SK-N-SH treated with all-trans-retinoic acid at 6 μM for 48 hours (cell line): ENCODE measurements at regions not wholly inside any gene's neighbourhood (a gene's known extent, or its start where the extent isn't known, plus 50 kb on each side); places are given as distances from the start of the nearest gene placed in this dataset.
A peak's percentile ranks its signal among the peaks of the same experiment; 100 is the strongest.

Experiments
- ATAC-seq: fragments of 200-7000 bp; cut with Tn5 transposase; 3 replicates; pipeline ENCODE4 v1.9.1; 2020; ENCODE audit warnings: mild to moderate bottlenecking, moderate library complexity
- ARNTL ChIP-seq: fragments of 450-650 bp; formaldehyde crosslinking; IDR thresholded peaks from 2 replicates; pipeline ENCODE4 v1.5.0; 2020; ENCODE audit warnings: low read depth, mild to moderate bottlenecking, moderate library complexity, borderline replicate concordance
- BACH2 ChIP-seq: fragments of 250-450 bp; sonication (Bioruptor Pico); IDR thresholded peaks from 2 replicates; pipeline ENCODE4 v1.9.0; 2021; ENCODE audit warnings: mild to moderate bottlenecking, borderline replicate concordance
- CSDC2 ChIP-seq: fragments of 250-450 bp; sonication (Bioruptor Pico); IDR thresholded peaks from 2 replicates; pipeline ENCODE4 v1.5.0; 2020; ENCODE audit warnings: mild to moderate bottlenecking, moderate library complexity
- ESRRG ChIP-seq: fragments of 250-450 bp; sonication (Bioruptor Pico); IDR thresholded peaks from 2 replicates; pipeline ENCODE4 v1.6.1; 2021; ENCODE audit warnings: mild to moderate bottlenecking
- GLIS3 ChIP-seq: fragments of 250-450 bp; sonication (Bioruptor Pico); IDR thresholded peaks from 2 replicates; pipeline ENCODE4 v1.5.0; 2020; ENCODE audit warnings: mild to moderate bottlenecking, moderate library complexity
- ISL1 ChIP-seq: fragments of 250-450 bp; sonication (Bioruptor Pico); IDR thresholded peaks from 2 replicates; pipeline ENCODE4 v2.1.2; 2022; ENCODE audit warnings: mild to moderate bottlenecking, moderate library complexity
- PPARA ChIP-seq: fragments of 250-450 bp; sonication (Bioruptor Pico); IDR thresholded peaks from 2 replicates; pipeline ENCODE4 v1.5.0; 2020; ENCODE audit warnings: mild to moderate bottlenecking, borderline replicate concordance
- RARB ChIP-seq: fragments of 250-450 bp; sonication (Bioruptor Pico); IDR thresholded peaks from 2 replicates; pipeline ENCODE4 v1.8.0; 2021; ENCODE audit warnings: mild to moderate bottlenecking, moderate library complexity
- SNAI2 ChIP-seq: fragments of 250-450 bp; sonication (Bioruptor Pico); IDR thresholded peaks from 2 replicates; pipeline ENCODE4 v1.5.0; 2020; ENCODE audit warnings: mild to moderate bottlenecking, moderate library complexity
- TCF4 ChIP-seq: fragments of 250-450 bp; sonication (Bioruptor Pico); IDR thresholded peaks from 2 replicates; pipeline ENCODE4 v1.8.0; 2021; ENCODE audit warnings: mild to moderate bottlenecking, moderate library complexity, borderline replicate concordance
- TOX ChIP-seq: fragments of 250-450 bp; sonication (Bioruptor Pico); IDR thresholded peaks from 2 replicates; pipeline ENCODE4 v1.8.0; 2021; ENCODE audit warnings: mild to moderate bottlenecking, moderate library complexity, borderline replicate concordance
- ZC3H10 ChIP-seq: fragments of 250-450 bp; sonication (Bioruptor Pico); IDR thresholded peaks from 2 replicates; pipeline ENCODE4 v1.5.1; 2021; ENCODE audit warnings: mild to moderate bottlenecking, moderate library complexity
- ZFP3 ChIP-seq: fragments of 250-450 bp; sonication (Bioruptor Pico); IDR thresholded peaks from 2 replicates; pipeline ENCODE4 v1.5.0; 2020; ENCODE audit warnings: mild to moderate bottlenecking, moderate library complexity
- ZFP30 ChIP-seq: fragments of 450-650 bp; formaldehyde crosslinking; IDR thresholded peaks from 2 replicates; pipeline ENCODE4 v1.5.0; 2022; ENCODE audit warnings: mild to moderate bottlenecking, moderate library complexity
- ZNF565 ChIP-seq: fragments of 450-650 bp; formaldehyde crosslinking; conservative IDR thresholded peaks from 2 replicates; pipeline ENCODE4 v1.5.0; 2020; ENCODE audit warnings: low read depth, mild to moderate bottlenecking, moderate library complexity
- ZNF70 ChIP-seq: fragments of 450-650 bp; formaldehyde crosslinking; IDR thresholded peaks from 2 replicates; pipeline ENCODE4 v1.5.0; 2020; ENCODE audit warnings: mild to moderate bottlenecking, moderate library complexity
- ZNF8 ChIP-seq: fragments of 450-650 bp; formaldehyde crosslinking; IDR thresholded peaks from 2 replicates; pipeline ENCODE4 v1.5.0; 2020; ENCODE audit warnings: mild to moderate bottlenecking, moderate library complexity
- TF ChIP-seq, protein P1 (sequence below): fragments of 250-450 bp; sonication (Bioruptor Pico); IDR thresholded peaks from 2 replicates; pipeline ENCODE4 v1.8.0; 2021; ENCODE audit warnings: low read depth, mild to moderate bottlenecking, moderate library complexity, borderline replicate concordance
- TF ChIP-seq, protein P2 (sequence below): fragments of 250-450 bp; sonication (Bioruptor Pico); IDR thresholded peaks from 2 replicates; pipeline ENCODE4 v1.8.0; 2020; ENCODE audit warnings: mild to moderate bottlenecking, moderate library complexity, borderline replicate concordance
- TF ChIP-seq, protein P3 (sequence below): fragments of 250-450 bp; sonication (Bioruptor Pico); IDR thresholded peaks from 2 replicates; pipeline ENCODE4 v1.5.1; 2021; ENCODE audit warnings: mild to moderate bottlenecking, moderate library complexity
- TF ChIP-seq, protein P4 (sequence below): fragments of 250-450 bp; sonication (Bioruptor Pico); IDR thresholded peaks from 2 replicates; pipeline ENCODE4 v1.5.1; 2020; ENCODE audit warnings: low read depth, mild to moderate bottlenecking, moderate library complexity
- TF ChIP-seq, protein P5 (sequence below): fragments of 250-450 bp; sonication (Bioruptor Pico); IDR thresholded peaks from 2 replicates; pipeline ENCODE4 v1.5.0; 2020; ENCODE audit warnings: mild to moderate bottlenecking, moderate library complexity

DNA sequence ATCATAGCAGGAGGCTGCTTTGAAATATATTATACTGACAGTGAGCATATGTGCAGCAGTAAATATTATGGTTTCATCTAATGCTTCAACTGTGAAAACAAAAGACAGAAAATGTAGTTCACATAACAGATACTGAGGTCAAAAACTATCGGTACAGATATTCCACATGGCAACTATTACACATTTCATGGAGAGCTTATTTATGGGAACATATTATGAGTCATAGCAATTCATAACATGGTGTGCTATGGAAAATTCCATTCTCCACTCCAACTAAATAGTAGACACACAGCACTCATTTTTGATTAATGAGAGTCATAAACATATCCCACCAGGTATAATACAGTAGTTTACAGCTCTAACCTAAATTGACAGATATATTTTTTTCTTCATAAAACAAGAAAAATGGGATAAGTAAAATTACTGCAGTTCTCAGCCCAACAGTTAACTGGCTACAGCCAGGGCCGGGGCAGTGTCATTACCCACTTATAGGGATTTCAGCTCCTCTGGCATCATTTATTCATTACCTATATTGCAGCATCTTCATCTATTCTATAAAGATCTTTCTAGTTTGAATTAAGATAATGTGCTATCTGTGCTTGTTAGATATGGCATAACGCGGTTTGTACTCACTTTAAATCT, 475.6 kb upstream of the KLF6 start:
- ATAC-seq, result peak; percentile 82
- TF ChIP-seq ISL1 (CRISPR knock-in tag) (peak; percentile 44), PPARA (CRISPR knock-in tag) (no peak), ZNF8 (CRISPR knock-in tag) (no peak), ESRRG (CRISPR knock-in tag) (no peak), ZFP3 (no peak)
- TF ChIP-seq, protein P1, sequence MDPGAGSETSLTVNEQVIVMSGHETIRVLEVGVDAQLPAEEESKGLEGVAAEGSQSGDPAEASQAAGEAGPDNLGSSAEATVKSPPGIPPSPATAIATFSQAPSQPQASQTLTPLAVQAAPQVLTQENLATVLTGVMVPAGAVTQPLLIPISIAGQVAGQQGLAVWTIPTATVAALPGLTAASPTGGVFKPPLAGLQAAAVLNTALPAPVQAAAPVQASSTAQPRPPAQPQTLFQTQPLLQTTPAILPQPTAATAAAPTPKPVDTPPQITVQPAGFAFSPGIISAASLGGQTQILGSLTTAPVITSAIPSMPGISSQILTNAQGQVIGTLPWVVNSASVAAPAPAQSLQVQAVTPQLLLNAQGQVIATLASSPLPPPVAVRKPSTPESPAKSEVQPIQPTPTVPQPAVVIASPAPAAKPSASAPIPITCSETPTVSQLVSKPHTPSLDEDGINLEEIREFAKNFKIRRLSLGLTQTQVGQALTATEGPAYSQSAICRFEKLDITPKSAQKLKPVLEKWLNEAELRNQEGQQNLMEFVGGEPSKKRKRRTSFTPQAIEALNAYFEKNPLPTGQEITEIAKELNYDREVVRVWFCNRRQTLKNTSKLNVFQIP, result no peak

DNA sequence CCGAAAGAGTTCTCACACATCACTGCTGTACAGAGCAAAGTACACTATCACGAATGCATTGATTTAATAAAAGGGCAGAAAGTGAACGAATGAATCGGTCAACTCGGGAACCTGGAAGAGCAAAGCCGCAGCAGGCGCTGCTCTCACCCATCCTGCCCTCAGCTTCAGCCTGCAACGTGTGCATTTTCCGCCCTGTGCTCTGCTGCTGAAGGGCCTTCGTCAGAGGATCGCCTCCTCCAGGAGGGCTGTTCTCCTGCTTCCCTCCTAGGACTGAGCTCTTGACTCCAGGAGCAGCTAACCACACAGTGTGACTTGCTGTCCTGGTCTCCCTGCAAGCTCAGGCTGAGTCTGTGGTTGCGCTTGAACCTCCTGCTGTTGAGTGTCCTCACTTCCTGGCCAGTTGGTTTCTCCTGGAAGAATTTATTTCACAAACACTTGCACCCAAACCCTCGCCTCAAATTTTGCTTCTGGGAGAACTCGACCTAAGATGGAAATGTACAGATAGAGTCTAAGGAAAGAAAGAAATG, 473.0 kb upstream of the KLF6 start:
- ATAC-seq, result no peak
- TF ChIP-seq ZNF8 (CRISPR knock-in tag) (no peak), ESRRG (CRISPR knock-in tag) (no peak), TOX (CRISPR knock-in tag) (no peak), TCF4 (CRISPR knock-in tag) (no peak), ISL1 (CRISPR knock-in tag) (no peak), ZNF565 (no peak), PPARA (CRISPR knock-in tag) (no peak), ZC3H10 (no peak)
- TF ChIP-seq, protein P2, sequence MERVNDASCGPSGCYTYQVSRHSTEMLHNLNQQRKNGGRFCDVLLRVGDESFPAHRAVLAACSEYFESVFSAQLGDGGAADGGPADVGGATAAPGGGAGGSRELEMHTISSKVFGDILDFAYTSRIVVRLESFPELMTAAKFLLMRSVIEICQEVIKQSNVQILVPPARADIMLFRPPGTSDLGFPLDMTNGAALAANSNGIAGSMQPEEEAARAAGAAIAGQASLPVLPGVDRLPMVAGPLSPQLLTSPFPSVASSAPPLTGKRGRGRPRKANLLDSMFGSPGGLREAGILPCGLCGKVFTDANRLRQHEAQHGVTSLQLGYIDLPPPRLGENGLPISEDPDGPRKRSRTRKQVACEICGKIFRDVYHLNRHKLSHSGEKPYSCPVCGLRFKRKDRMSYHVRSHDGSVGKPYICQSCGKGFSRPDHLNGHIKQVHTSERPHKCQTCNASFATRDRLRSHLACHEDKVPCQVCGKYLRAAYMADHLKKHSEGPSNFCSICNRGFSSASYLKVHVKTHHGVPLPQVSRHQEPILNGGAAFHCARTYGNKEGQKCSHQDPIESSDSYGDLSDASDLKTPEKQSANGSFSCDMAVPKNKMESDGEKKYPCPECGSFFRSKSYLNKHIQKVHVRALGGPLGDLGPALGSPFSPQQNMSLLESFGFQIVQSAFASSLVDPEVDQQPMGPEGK (CRISPR knock-in tag), result no peak
- TF ChIP-seq, protein P3, sequence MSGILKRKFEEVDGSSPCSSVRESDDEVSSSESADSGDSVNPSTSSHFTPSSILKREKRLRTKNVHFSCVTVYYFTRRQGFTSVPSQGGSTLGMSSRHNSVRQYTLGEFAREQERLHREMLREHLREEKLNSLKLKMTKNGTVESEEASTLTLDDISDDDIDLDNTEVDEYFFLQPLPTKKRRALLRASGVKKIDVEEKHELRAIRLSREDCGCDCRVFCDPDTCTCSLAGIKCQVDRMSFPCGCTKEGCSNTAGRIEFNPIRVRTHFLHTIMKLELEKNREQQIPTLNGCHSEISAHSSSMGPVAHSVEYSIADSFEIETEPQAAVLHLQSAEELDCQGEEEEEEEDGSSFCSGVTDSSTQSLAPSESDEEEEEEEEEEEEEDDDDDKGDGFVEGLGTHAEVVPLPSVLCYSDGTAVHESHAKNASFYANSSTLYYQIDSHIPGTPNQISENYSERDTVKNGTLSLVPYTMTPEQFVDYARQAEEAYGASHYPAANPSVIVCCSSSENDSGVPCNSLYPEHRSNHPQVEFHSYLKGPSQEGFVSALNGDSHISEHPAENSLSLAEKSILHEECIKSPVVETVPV, result no peak
- TF ChIP-seq, protein P1, result no peak

DNA sequence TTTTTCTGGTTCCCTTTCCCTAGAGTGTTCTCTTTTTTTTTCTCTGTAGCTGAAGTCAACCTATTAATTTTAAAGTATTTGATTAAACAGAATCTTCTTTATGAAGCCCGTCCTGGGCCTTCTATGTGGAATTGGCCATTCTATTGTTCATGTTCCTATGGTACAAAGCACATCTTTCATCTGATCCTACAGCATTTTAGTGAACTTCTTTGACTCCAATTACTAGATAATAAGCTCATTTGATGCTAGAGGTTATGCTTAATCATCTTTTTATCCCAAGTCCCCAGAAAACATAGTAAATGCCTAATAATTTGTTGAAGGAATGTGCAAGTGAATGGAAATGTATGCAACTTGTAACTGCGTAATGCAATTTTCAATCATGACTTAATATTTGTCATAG, 472.0 kb upstream of the KLF6 start:
- no peak for ATAC-seq
- TF ChIP-seq ARNTL (CRISPR knock-in tag), result no peak
- TF ChIP-seq TOX (CRISPR knock-in tag), result no peak
- TF ChIP-seq ZNF565, result no peak
- no peak for TF ChIP-seq ZFP30 (CRISPR knock-in tag)
- TF ChIP-seq, protein P4, sequence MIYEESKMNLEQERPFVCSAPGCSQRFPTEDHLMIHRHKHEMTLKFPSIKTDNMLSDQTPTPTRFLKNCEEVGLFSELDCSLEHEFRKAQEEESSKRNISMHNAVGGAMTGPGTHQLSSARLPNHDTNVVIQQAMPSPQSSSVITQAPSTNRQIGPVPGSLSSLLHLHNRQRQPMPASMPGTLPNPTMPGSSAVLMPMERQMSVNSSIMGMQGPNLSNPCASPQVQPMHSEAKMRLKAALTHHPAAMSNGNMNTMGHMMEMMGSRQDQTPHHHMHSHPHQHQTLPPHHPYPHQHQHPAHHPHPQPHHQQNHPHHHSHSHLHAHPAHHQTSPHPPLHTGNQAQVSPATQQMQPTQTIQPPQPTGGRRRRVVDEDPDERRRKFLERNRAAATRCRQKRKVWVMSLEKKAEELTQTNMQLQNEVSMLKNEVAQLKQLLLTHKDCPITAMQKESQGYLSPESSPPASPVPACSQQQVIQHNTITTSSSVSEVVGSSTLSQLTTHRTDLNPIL (CRISPR knock-in tag), result no peak
- no peak for TF ChIP-seq ZNF8 (CRISPR knock-in tag)
- TF ChIP-seq, protein P1, result no peak
- no peak for TF ChIP-seq GLIS3 (CRISPR knock-in tag)
- TF ChIP-seq RARB (CRISPR knock-in tag), result no peak
- TF ChIP-seq BACH2 (CRISPR knock-in tag), result no peak
- TF ChIP-seq SNAI2, result no peak
- TF ChIP-seq PPARA (CRISPR knock-in tag), result no peak
- TF ChIP-seq ESRRG (CRISPR knock-in tag), result no peak
- no peak for TF ChIP-seq CSDC2 (CRISPR knock-in tag)
- TF ChIP-seq TCF4 (CRISPR knock-in tag), result no peak
- no peak for TF ChIP-seq ZNF70
- no peak for TF ChIP-seq ZC3H10
- no peak for TF ChIP-seq ISL1 (CRISPR knock-in tag)
- TF ChIP-seq, protein P2 (CRISPR knock-in tag), result no peak
- TF ChIP-seq, protein P5, sequence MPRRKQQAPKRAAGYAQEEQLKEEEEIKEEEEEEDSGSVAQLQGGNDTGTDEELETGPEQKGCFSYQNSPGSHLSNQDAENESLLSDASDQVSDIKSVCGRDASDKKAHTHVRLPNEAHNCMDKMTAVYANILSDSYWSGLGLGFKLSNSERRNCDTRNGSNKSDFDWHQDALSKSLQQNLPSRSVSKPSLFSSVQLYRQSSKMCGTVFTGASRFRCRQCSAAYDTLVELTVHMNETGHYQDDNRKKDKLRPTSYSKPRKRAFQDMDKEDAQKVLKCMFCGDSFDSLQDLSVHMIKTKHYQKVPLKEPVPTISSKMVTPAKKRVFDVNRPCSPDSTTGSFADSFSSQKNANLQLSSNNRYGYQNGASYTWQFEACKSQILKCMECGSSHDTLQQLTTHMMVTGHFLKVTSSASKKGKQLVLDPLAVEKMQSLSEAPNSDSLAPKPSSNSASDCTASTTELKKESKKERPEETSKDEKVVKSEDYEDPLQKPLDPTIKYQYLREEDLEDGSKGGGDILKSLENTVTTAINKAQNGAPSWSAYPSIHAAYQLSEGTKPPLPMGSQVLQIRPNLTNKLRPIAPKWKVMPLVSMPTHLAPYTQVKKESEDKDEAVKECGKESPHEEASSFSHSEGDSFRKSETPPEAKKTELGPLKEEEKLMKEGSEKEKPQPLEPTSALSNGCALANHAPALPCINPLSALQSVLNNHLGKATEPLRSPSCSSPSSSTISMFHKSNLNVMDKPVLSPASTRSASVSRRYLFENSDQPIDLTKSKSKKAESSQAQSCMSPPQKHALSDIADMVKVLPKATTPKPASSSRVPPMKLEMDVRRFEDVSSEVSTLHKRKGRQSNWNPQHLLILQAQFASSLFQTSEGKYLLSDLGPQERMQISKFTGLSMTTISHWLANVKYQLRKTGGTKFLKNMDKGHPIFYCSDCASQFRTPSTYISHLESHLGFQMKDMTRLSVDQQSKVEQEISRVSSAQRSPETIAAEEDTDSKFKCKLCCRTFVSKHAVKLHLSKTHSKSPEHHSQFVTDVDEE (CRISPR knock-in tag), result no peak
